Thyroid gland (tissue), 4 donors: ENCODE measurements at regions not wholly inside any gene's neighbourhood (a gene's known extent, or its start where the extent isn't known, plus 50 kb on each side); places are given as distances from the start of the nearest gene placed in this dataset.

Experiments used
- DNase-seq, 2 donors: peaks; one replicate each; pipeline ENCODE4 v3.0.0-alpha.2; 2019
- H3K27ac ChIP-seq, 3 donors: fragments of 200-600 bp; sonication (generic); 1 replicate in 2 of 3; 2 replicates in 1 of 3; pipeline ENCODE4 v1.5.1; 2016 to 2019; ENCODE audit warnings: mild to moderate bottlenecking in 1 of 3, moderate library complexity in 1 of 3
- H3K27me3 ChIP-seq: fragments of 200-600 bp; sonication (generic); one replicate; pipeline ENCODE4 v1.5.1; 2019
- H3K36me3 ChIP-seq, 2 donors: fragments of 200-600 bp; sonication (generic); one replicate each; pipeline ENCODE4 v1.5.1; 2016 to 2019
- H3K4me1 ChIP-seq, 2 donors: fragments of 200-600 bp; sonication (generic); one replicate each; pipeline ENCODE4 v1.5.1; 2017 to 2019
- H3K4me3 ChIP-seq, 3 donors: fragments of 200-600 bp; sonication (generic); replicated peaks in 1 of 3; 1 replicate in 2 of 3; 2 replicates in 1 of 3; pipeline ENCODE4 v1.5.1; 2016; ENCODE audit warnings: mild to moderate bottlenecking in 1 of 3
- H3K9me3 ChIP-seq: fragments of 200-600 bp; sonication (generic); one replicate; pipeline ENCODE4 v1.5.1; 2017
- POLR2A ChIP-seq, 2 donors: fragments of 450-650 bp; IDR thresholded peaks; one replicate each; pipeline ENCODE4 v1.6.1; 2017; ENCODE audit warnings: antibody characterized with exemption in 2 of 2, mild to moderate bottlenecking in 2 of 2, moderate library complexity in 1 of 2
- WGBS, 2 donors: methylation state at CpG; one replicate each; pipeline ENCODE4 v1.1.5; 2017; 5-methylcytosine and 5-hydroxymethylcytosine counted together
- intact Hi-C: fragments of 100-400 bp; cut with DNase I; formaldehyde crosslinking; loops from one replicate; pipeline ENCODE4 v1.15.1; 2023
- TF ChIP-seq, protein P1 (sequence below), 6 experiments: fragments of 200-600 bp in 3 of 6; fragments of 450-650 bp in 3 of 6; sonication (generic) in 3 of 6; IDR thresholded peaks; one replicate each; pipeline ENCODE4 v1.5.1; 2016 to 2019; ENCODE audit warnings: antibody characterized with exemption in 6 of 6, mild to moderate bottlenecking in 2 of 6, inconsistent platforms in 1 of 6, moderate library complexity in 1 of 6

DNA sequence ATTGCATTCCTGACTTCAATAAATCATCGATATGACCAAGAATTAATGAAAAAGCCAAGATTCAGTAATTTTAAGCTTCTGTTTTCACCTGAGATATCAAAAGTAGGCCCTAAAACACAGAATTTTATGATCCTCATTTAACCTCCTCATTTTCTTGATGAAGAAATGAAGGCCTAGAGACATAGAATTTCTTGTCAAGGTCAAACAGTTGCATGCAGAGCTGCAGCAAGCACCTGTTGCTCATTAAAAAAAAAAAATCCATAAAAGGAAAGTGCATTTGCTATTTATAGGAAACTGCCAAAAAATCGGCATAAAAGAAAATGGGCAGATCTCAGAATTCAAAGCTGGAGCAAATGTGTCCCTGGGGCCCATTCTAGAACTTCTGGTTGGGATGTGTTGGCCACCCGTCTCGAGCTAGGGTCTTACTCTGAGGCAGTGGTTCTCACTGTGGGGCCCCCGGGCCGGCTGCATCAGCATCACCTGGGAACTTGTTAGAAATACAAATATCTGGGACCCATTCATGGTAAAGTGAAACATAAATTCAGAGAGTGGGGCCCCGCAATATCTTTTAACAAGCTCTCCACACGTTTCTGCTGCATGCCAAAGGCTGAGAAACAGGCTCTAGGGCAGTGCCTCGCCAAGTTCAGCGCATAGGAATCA is 224.7 kb upstream of the UBL3 start:
- 86 to 88% methylated on average over 10 of the region's 10 CpGs for WGBS, 2 donors
- Histone ChIP-seq H3K9me3 (no peaks in the 10 kb centered on the region), H3K27me3 (no peaks in the 10 kb centered on the region), H3K36me3 (no peaks in the 10 kb centered on the region), H3K4me1 (peaks cover 36 to 38% of the 10 kb centered on the region in 2 donors), H3K27ac (no peak overlapping the region), H3K4me3 (no peak overlapping the region)
- TF ChIP-seq POLR2A (IDR thresholded peaks at IDR 0.05), result no peak
- TF ChIP-seq, protein P1, sequence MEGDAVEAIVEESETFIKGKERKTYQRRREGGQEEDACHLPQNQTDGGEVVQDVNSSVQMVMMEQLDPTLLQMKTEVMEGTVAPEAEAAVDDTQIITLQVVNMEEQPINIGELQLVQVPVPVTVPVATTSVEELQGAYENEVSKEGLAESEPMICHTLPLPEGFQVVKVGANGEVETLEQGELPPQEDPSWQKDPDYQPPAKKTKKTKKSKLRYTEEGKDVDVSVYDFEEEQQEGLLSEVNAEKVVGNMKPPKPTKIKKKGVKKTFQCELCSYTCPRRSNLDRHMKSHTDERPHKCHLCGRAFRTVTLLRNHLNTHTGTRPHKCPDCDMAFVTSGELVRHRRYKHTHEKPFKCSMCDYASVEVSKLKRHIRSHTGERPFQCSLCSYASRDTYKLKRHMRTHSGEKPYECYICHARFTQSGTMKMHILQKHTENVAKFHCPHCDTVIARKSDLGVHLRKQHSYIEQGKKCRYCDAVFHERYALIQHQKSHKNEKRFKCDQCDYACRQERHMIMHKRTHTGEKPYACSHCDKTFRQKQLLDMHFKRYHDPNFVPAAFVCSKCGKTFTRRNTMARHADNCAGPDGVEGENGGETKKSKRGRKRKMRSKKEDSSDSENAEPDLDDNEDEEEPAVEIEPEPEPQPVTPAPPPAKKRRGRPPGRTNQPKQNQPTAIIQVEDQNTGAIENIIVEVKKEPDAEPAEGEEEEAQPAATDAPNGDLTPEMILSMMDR (IDR thresholded peaks at IDR 0.05), result no peak
- DNase-seq, result no peak
- intact Hi-C loops, result no loop called here

DNA sequence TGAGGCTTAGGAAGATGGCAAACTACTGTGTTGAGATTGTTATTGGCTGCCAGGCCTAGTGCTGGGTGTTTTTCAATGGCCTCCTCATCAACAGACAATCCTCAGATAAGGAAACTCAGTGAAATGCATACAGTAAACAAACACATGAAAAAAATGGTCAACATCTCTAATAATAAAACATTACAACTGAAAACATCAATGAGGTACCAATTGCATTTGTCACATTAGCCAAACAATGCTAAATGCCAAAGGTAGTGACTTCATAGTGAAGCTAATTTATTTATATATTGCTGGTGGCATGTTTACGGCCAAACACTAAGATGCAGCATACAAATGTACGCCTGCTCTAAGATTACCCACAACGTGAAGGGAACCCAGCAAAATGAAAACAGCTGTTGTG is 224.0 kb upstream of the UBL3 start:
- H3K27ac ChIP-seq, result no peak overlapping the region
- H3K27me3 ChIP-seq, result no peaks in the 10 kb centered on the region
- intact Hi-C loops, result no loop called here
- no peaks in the 10 kb centered on the region for H3K36me3 ChIP-seq
- no peak for DNase-seq
- no peaks in the 10 kb centered on the region for H3K9me3 ChIP-seq
- peaks cover 31 to 32% of the 10 kb centered on the region in 2 donors for H3K4me1 ChIP-seq
- 91 to 93% methylated on average over 3 of the region's 3 CpGs for WGBS, 2 donors
- H3K4me3 ChIP-seq, result no peak overlapping the region
- TF ChIP-seq, protein P1 (IDR thresholded peaks at IDR 0.05), result no peak
- no peak for TF ChIP-seq POLR2A (IDR thresholded peaks at IDR 0.05)

DNA sequence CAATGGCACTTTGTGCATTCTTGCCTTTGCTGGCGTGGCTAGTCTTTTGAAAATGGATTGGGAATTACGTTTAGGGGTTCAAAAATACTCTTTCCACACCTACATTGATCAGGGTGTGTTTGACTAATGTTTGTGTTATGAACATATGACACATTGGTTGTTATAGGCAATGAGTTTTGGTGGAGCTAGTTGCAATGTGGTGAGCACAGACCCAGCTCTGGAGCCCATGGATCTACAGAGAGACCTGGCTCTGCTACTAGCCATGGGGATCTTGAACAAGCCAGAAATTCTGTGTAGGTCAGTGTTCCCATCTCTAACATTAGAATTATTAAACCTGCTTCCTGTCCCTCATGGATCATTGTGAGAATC is 222.4 kb upstream of the UBL3 start:
- no peak for DNase-seq
- TF ChIP-seq POLR2A (IDR thresholded peaks at IDR 0.05), result no peak
- TF ChIP-seq, protein P1 (IDR thresholded peaks at IDR 0.05), result no peak
- Histone ChIP-seq H3K4me1 (peaks cover 16 to 24% of the 10 kb centered on the region in 2 donors), H3K27me3 (no peaks in the 10 kb centered on the region), H3K4me3 (no peak overlapping the region), H3K27ac (no peak overlapping the region), H3K36me3 (no peaks in the 10 kb centered on the region), H3K9me3 (no peaks in the 10 kb centered on the region)
- intact Hi-C loops, result no loop called here
- WGBS, 2 donors, result 73 to 77% methylated on average over 2 of the region's 2 CpGs

- Histone ChIP-seq H3K27me3 (no peaks in the 10 kb centered on the region), H3K9me3 (no peaks in the 10 kb centered on the region), H3K4me3 (no peak overlapping the region), H3K4me1 (peaks cover 11 to 18% of the 10 kb centered on the region in 2 donors), H3K27ac (peak overlapping the region in 1 of 3 donors; percentile 10), H3K36me3 (no peaks in the 10 kb centered on the region)
- no peak for TF ChIP-seq POLR2A (IDR thresholded peaks at IDR 0.05)
- TF ChIP-seq, protein P1 (IDR thresholded peaks at IDR 0.05), result no peak
- 64 to 72% methylated on average over 10 of the region's 10 CpGs for WGBS, 2 donors
- peak; percentile 26 to 35 for DNase-seq
- intact Hi-C loops, result no loop called here
Observed at GRCh38 chr13:30071969-30072817, 221.8 kb upstream of the UBL3 start.

- intact Hi-C loops, result no loop called here
- H3K4me3 ChIP-seq, result no peak overlapping the region
- H3K4me1 ChIP-seq, result peaks cover 0 to 7% of the 10 kb centered on the region in 2 donors
- no peak for DNase-seq
- H3K27ac ChIP-seq, result no peak overlapping the region
- TF ChIP-seq, protein P1 (IDR thresholded peaks at IDR 0.05), result no peak
- no peak for TF ChIP-seq POLR2A (IDR thresholded peaks at IDR 0.05)
- no peaks in the 10 kb centered on the region for H3K36me3 ChIP-seq
- 81 to 87% methylated on average over 4 of the region's 4 CpGs for WGBS, 2 donors
- no peaks in the 10 kb centered on the region for H3K27me3 ChIP-seq
- no peaks in the 10 kb centered on the region for H3K9me3 ChIP-seq
Observed at GRCh38 chr13:30065181-30065580, 214.8 kb upstream of the UBL3 start.
